Muscle of back (tissue), 3 donors: ENCODE measurements at regions not wholly inside any gene's neighbourhood (a gene's known extent, or its start where the extent isn't known, plus 50 kb on each side); places are given as distances from the start of the nearest gene placed in this dataset.

Source experiments
- DNase-seq, 3 donors: peaks; one replicate each; pipeline versions ENCODE4 v3.0.0 to v3.0.0-alpha.2; 2013

- DNase-seq: no peak
Observed at GRCh38 chrX:107560980-107561379, 67.3 kb upstream of the PRPS1 start.

DNA sequence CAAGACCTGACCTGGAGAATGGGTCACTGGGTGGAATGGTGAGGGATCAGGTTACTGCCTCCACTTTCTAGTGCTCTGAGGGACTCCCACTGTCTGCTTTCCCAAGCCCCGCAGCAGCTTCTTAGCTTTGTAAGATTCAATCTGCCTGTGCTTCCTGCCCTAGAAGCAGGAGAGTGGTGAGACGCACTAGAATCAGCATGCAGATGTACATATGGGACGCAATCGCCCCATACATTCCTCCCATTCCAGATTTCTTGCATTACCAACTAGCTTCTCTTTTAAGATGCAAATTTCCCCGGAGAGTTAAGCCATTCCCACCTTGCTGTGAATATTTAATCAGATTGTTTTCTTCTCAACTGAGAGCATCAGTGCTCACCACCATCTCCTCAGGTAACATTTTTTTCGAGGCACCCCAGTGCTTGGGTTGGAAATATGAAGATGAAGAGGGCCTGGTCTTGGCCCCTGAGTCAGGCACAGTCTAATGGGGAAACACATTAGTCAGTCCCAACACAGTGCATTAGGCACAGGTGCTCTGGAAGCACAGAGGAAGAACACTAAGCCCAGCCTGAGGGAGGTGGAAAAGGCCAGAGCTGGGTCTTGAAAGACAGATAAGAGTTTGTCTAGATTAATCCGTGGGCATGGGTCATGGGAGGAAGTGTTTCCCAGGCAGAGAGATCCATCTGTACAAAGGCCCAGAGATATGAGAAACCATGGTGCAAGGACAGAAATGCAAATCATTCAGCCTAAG lies 66.7 kb upstream of the PRPS1 start:
- no peak for DNase-seq

DNA sequence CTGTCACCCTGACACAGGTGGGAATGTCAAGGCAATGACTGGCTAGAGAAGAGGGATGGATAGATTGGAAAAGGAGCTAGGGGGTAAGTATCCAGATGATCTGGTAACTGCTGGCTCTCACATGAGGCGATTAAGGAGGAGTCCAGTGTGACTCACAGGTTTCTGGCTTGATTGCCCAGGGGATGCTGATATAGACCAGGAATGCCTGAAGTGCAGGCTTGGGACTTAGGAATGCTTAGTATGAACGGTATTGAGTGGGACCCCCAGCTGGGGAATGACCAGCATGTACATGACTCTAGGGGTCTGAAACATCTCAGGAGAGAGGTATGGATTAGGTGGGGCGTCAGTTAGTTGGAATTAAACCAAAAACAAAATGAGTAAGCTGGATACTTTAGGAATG lies 65.8 kb upstream of the PRPS1 start:
- DNase-seq: peak in 1 of 3 donors; percentile 82

- DNase-seq: no peak
Observed at GRCh38 chrX:107563824-107564223, 64.5 kb upstream of the PRPS1 start.

DNA sequence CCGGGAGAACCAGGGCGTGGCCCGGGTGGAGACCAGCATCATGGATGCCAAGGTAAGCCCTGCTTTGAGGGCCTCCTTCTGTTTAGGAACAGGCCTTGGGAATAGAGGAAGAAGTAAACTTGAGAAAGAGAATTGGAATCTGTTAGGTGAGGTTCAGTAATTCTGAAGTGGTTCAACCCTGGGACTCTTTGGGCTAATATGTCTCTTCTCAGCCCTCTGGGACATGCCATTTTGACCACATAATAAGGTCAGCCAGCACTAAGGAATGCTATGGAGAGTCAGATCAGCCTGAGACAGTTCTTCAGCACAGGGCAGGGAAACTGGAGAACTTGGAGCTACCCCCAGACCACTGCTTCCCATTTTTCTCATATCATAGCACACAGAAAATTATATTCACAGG lies 63.3 kb upstream of the PRPS1 start:
- DNase-seq: no peak

DNA sequence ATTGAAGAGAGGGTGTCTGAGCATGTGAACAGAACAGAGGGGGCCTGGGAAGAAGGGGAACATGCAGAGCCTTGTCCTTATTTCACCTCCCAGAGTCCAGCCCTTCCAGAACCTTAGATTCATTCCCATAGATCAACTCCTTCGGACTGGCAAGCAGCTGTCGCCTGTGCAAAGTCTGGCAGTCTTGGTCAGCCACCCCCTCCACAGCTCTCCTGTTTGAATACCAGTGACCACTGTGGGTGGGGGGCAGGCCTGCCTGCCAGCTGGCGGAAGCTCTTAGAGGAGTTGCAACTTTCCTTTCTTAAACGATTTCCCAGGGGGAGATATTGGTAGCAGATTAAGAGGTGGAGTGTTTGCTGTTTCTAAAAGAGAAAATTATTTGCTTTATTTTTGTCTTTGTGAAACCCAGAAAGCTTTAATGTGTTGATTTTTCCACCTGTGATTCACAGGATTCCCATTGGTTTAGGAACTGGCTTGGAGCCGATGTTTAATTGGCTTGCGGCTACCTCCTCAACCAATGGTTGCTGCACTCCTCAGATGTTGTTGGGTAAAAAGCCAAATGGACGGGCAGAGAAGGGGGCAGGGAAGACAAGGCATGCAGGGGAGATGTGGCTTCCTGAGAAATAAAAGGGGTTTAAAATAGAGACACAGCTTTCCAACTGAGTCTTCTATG lies 62.2 kb upstream of the PRPS1 start:
- peak in 2 of 3 donors; percentile 5 to 9 for DNase-seq

DNA sequence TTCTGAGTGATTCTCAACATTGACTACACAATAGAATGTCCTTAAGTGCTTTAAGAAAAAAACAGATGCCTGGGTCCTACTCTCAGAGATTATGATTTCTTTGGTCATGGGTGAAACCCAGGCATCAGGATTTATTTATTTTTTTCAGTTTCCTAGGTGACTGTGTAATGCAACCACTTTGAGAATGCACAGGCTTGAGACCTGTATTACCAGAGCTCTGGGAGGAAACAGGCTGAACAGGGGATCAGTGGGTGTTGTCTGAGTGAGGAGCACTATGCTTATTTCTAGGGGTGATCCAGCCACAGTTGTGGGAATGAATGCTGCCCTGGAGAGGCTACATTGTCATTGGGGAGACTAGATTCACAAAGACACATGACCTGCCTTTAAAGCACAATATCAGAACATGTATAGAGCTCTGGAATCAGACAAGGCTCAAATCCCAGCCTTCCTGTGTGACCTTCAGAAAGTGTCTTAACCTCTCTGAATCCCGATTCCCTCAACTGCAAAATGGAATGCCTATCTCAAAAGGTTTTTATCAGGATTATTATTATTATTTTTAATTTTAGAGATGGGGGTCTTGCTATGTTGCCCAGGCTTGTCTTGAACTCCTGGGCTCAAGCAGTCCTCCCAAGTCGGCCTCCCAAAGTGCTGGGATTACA lies 61.6 kb upstream of the PRPS1 start:
- DNase-seq: no peak

DNA sequence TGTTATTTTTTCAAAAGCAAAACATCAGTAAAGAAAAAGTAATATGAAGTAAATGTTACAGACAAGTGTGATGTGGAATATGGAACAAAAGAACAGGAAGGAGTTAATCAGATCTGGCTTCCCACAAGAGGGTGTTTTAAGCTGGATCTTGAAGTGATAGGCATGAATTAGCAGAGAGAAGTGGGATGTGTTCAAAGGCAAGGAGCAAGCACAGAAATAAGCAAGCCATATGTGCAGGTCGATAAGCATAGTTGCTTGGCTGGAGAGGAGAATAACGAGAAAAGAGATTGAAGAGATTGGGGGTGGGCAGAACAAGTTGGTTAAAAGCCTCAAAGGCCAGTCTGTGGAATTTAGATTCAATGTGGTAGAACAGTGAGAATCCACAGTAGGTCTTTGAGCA lies 60.9 kb upstream of the PRPS1 start:
- DNase-seq: no peak

- no peak for DNase-seq
Observed at GRCh38 chrX:107571296-107571998, 56.9 kb upstream of the PRPS1 start.

DNA sequence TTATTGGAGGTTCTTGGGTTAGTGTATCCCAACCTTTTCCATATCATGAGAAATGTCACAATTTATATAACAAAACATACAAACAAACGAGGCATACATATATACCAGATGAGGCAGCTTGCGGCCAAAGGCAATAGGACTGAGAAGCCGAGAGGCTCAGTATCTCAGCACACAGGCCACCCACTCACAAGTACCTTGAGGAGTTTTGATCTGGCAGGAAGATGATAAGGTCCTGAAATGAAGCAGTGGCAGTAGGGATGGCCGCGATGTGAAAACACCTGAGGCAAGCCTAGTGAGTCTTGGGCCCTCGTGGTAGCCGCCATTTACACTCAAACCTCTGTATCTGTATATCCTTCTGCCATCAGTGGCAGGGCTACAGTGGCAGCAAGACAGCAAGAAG lies 55.3 kb upstream of the PRPS1 start:
- DNase-seq: no peak

- DNase-seq: no peak
Observed at GRCh38 chrX:107574054-107574683, 54.1 kb upstream of the PRPS1 start.

- DNase-seq: no peak
Observed at GRCh38 chrX:107574711-107575110, 53.6 kb upstream of the PRPS1 start.

DNA sequence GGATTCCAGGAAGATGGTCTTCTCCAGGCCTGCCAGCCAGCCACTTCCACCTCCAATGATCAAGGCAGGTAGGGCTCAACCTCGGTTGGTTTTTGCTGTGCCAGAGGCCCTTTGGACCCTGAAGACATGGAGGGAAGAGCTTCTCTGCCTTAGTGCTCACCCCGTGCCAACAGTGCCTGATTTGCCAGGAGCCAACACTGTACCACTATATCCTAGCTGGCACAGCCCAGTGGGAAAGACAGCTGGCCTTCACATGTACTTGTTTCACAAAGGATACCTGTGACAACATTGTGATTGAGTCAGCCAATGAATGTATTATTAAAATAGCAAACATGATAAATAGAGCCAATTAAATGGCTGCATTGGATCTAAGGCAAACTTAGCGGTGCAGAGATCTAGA lies 51.9 kb upstream of the PRPS1 start:
- no peak for DNase-seq

- DNase-seq: no peak
Observed at GRCh38 chrX:107576841-107577240, 51.5 kb upstream of the PRPS1 start.

GRCh38 chrX:107577933-107578332 lies 50.4 kb upstream of the PRPS1 start:
- DNase-seq: no peak
